DOHH2 (cell line): ENCODE measurements at regions not wholly inside any gene's neighbourhood (a gene's known extent, or its start where the extent isn't known, plus 50 kb on each side); places are given as distances from the start of the nearest gene placed in this dataset.

Source experiments
- H3F3A ChIP-seq: fragments of 200-600 bp; sonication (generic), shearing (Covaris generic); 2 replicates; pipeline ENCODE4 v1.6.0; 2016; ENCODE audit warnings: antibody characterized with exemption, mild to moderate bottlenecking; ENCODE audit not compliant: control insufficient read depth, insufficient read depth
- H3K27ac ChIP-seq: fragments of 200-600 bp; sonication (generic); 2 replicates; pipeline ENCODE4 v1.5.1; 2014; ENCODE audit warnings: low read depth, mild to moderate bottlenecking, low read length, moderate library complexity
- H3K27me3 ChIP-seq: fragments of 200-600 bp; sonication (generic); 2 replicates; pipeline ENCODE4 v1.6.1; 2014; ENCODE audit warnings: mild to moderate bottlenecking, low read length, mixed read lengths; ENCODE audit not compliant: control insufficient read depth
- H3K36me3 ChIP-seq: fragments of 200-600 bp; sonication (generic); 2 replicates; pipeline ENCODE4 v1.6.1; 2014; ENCODE audit warnings: mild to moderate bottlenecking, low read length, moderate library complexity, mixed read lengths; ENCODE audit not compliant: control insufficient read depth
- H3K4me1 ChIP-seq: fragments of 200-600 bp; sonication (generic); 2 replicates; pipeline ENCODE4 v1.6.1; 2014; ENCODE audit warnings: mild to moderate bottlenecking, low read length, mixed read lengths; ENCODE audit not compliant: control insufficient read depth
- H3K4me2 ChIP-seq: fragments of 200-600 bp; sonication (generic); 2 replicates; pipeline ENCODE4 v1.6.0; 2014; ENCODE audit warnings: mild to moderate bottlenecking, low read length, moderate library complexity
- H3K4me3 ChIP-seq: fragments of 200-600 bp; sonication (generic); 2 replicates; pipeline ENCODE4 v1.5.1; 2014; ENCODE audit warnings: mild to moderate bottlenecking, low read length, mixed read lengths
- H3K79me2 ChIP-seq: fragments of 200-600 bp; sonication (generic); 2 replicates; pipeline ENCODE4 v1.6.1; 2014; ENCODE audit warnings: mild to moderate bottlenecking, low read length, mixed read lengths; ENCODE audit not compliant: control insufficient read depth
- H3K9me2 ChIP-seq: fragments of 200-600 bp; sonication (generic); replicated peaks from 2 replicates; pipeline ENCODE4 v1.6.1; 2014; ENCODE audit warnings: mild to moderate bottlenecking, low read length, mixed read lengths; ENCODE audit not compliant: control insufficient read depth
- H3K9me3 ChIP-seq: fragments of 200-600 bp; sonication (generic); 2 replicates; pipeline ENCODE4 v1.6.1; 2014; ENCODE audit warnings: antibody characterized with exemption, low read length, mixed read lengths; ENCODE audit not compliant: control insufficient read depth, insufficient read depth
- H4K20me1 ChIP-seq: fragments of 200-600 bp; sonication (generic); 2 replicates; pipeline ENCODE4 v1.6.0; 2014; ENCODE audit warnings: low read depth, mild to moderate bottlenecking, antibody characterized with exemption, low read length, moderate library complexity; ENCODE audit not compliant: control insufficient read depth, insufficient read depth
- EZH2phosphoT487 ChIP-seq: fragments of 200-600 bp; sonication (generic); IDR thresholded peaks from 2 replicates; pipeline ENCODE4 v1.6.1; 2017; ENCODE audit warnings: borderline replicate concordance, mild to moderate bottlenecking, antibody characterized with exemption, low read length, moderate library complexity, mixed read lengths
- TF ChIP-seq, protein P1 (sequence below): fragments of 200-600 bp; sonication (generic); IDR thresholded peaks from one replicate; pipeline ENCODE4 v1.5.1; 2014; ENCODE audit warnings: antibody characterized with exemption, mild to moderate bottlenecking, low read depth, low read length; ENCODE audit not compliant: poor library complexity, severe bottlenecking

DNA sequence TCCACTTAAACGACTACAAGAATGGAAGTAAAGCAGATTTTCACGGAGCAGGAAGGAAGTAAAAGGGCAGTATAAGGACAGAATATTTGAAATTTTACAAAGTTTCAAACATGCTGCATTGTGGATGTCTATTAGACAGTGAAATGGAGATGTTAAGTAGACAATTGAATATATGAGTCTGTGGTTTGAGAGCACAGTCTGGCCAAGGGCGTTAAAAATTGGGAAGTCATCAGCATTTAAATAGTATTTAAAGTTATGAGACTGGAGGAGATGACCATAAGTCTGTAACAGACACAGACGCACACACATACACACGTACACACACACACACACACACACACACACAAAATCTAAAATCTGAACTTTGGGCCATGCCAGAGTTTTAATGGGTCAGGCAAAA lies 935.9 kb downstream of the EPHA3 start:
- no peak for TF ChIP-seq EZH2phosphoT487
- TF ChIP-seq, protein P1, sequence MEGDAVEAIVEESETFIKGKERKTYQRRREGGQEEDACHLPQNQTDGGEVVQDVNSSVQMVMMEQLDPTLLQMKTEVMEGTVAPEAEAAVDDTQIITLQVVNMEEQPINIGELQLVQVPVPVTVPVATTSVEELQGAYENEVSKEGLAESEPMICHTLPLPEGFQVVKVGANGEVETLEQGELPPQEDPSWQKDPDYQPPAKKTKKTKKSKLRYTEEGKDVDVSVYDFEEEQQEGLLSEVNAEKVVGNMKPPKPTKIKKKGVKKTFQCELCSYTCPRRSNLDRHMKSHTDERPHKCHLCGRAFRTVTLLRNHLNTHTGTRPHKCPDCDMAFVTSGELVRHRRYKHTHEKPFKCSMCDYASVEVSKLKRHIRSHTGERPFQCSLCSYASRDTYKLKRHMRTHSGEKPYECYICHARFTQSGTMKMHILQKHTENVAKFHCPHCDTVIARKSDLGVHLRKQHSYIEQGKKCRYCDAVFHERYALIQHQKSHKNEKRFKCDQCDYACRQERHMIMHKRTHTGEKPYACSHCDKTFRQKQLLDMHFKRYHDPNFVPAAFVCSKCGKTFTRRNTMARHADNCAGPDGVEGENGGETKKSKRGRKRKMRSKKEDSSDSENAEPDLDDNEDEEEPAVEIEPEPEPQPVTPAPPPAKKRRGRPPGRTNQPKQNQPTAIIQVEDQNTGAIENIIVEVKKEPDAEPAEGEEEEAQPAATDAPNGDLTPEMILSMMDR, result no peak
- Histone ChIP-seq H4K20me1 (no peaks in the 10 kb centered on the region), H3K27ac (no peak overlapping the region), H3K9me3 (no peaks in the 10 kb centered on the region), H3K4me2 (no peak overlapping the region), H3K36me3 (no peaks in the 10 kb centered on the region), H3K4me1 (no peaks in the 10 kb centered on the region), H3F3A (no peaks in the 10 kb centered on the region), H3K9me2 (no peaks in the 10 kb centered on the region), H3K4me3 (no peak overlapping the region), H3K27me3 (no peaks in the 10 kb centered on the region), H3K79me2 (no peaks in the 10 kb centered on the region)

DNA sequence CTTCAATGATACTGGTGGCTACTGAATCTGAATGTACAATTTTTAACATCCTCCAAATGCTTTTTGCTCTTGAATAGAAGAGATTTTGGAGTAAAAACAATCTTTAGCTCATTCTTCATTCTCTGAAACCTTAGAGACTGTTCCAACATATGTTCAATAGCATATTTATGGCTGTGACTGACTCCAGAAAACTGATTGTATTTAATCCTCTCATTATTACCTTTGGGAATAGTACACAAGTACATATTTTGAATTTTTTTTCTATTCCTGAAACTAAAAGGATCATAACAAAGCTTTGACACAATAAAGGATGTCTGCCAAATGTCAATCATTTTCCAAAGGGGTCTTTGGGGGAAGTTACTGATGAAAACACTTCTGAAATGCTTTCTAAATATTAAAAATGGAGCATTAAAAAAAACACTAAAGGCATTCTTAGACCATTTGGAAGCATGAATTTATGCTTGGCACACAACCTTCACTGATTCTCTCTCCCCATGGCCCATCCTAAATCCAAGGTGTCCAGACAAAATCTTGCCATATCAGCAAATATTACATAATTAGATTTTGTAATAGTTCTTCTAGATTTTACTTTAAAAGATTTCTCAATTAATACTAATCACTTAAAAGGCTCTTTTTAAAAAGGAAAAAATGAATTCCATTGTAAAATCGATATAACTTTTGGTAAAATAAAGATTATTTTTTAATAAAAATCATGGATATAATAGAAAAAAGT lies 936.8 kb downstream of the EPHA3 start:
- no peaks in the 10 kb centered on the region for H3K9me3 ChIP-seq
- no peak overlapping the region for H3K4me3 ChIP-seq
- no peaks in the 10 kb centered on the region for H3K27me3 ChIP-seq
- no peaks in the 10 kb centered on the region for H3K36me3 ChIP-seq
- H3K79me2 ChIP-seq, result no peaks in the 10 kb centered on the region
- H3F3A ChIP-seq, result no peaks in the 10 kb centered on the region
- H3K4me2 ChIP-seq, result no peak overlapping the region
- no peak overlapping the region for H3K27ac ChIP-seq
- H4K20me1 ChIP-seq, result no peaks in the 10 kb centered on the region
- H3K9me2 ChIP-seq, result no peaks in the 10 kb centered on the region
- TF ChIP-seq, protein P1, result no peak
- TF ChIP-seq EZH2phosphoT487, result no peak
- H3K4me1 ChIP-seq, result no peaks in the 10 kb centered on the region

- H3K4me1 ChIP-seq, result no peaks in the 10 kb centered on the region
- H3F3A ChIP-seq, result no peaks in the 10 kb centered on the region
Observed at GRCh38 chr3:90052425-90052950, 945.1 kb downstream of the EPHA3 start.

More at GRCh38 chr3:90052425-90052950, 945.1 kb downstream of the EPHA3 start:
- no peaks in the 10 kb centered on the region for H3K27me3 ChIP-seq
- no peak overlapping the region for H3K27ac ChIP-seq
- no peaks in the 10 kb centered on the region; the same call in 1 of the 2 replicates for H3K9me2 ChIP-seq
- no peaks in the 10 kb centered on the region for H3K36me3 ChIP-seq
- no peak for TF ChIP-seq EZH2phosphoT487
- TF ChIP-seq, protein P1, result no peak
- no peaks in the 10 kb centered on the region for H3K79me2 ChIP-seq
- no peaks in the 10 kb centered on the region for H3K9me3 ChIP-seq
- no peaks in the 10 kb centered on the region for H4K20me1 ChIP-seq
- H3K4me3 ChIP-seq, result no peak overlapping the region
- no peak overlapping the region for H3K4me2 ChIP-seq
